H1 (cell line): ENCODE measurements at regions not wholly inside any gene's neighbourhood (a gene's known extent, or its start where the extent isn't known, plus 50 kb on each side); places are given as distances from the start of the nearest gene placed in this dataset.

Experiments used
- BCL11A ChIP-seq, 2 experiments: IDR thresholded peaks; one replicate each; pipeline ENCODE4 v1.6.1; 2011; ENCODE audit warnings: low read depth in 2 of 2, low read length in 2 of 2, mild to moderate bottlenecking in 2 of 2
- BRCA1 ChIP-seq: IDR thresholded peaks from 2 replicates; pipeline ENCODE4 v1.6.1; 2012; ENCODE audit warnings: low read depth, low read length, improper control_type of control experiment
- CBX5 ChIP-seq: fragments of 300-800, 300-1000 bp; sonication (generic); IDR thresholded peaks from 2 replicates; pipeline ENCODE4 v1.7.1; 2016; ENCODE audit warnings: antibody characterized with exemption, low read length, low read depth
- CREB1 ChIP-seq: IDR thresholded peaks from 2 replicates; pipeline ENCODE4 v1.6.1; 2012; ENCODE audit warnings: inconsistent platforms
- POLR2A ChIP-seq, 2 experiments: IDR thresholded peaks; 1 replicate in 1 of 2; 2 replicates in 1 of 2; pipeline ENCODE4 v1.6.1; 2011; ENCODE audit warnings: low read depth in 2 of 2, low read length in 2 of 2, mild to moderate bottlenecking in 2 of 2; ENCODE audit errors: control extremely low read depth in 1 of 2
- RAD21 ChIP-seq, 2 experiments: IDR thresholded peaks in 1 of 2; conservative IDR thresholded peaks in 1 of 2; 2 replicates each; pipeline ENCODE4 v1.6.1; 2011; ENCODE audit warnings: low read depth in 2 of 2, low read length in 2 of 2, improper control_type of control experiment in 1 of 2, inconsistent platforms in 1 of 2, mild to moderate bottlenecking in 1 of 2, moderate library complexity in 1 of 2
- SIX5 ChIP-seq: IDR thresholded peaks from 2 replicates; pipeline ENCODE4 v1.6.1; 2011; ENCODE audit warnings: mild to moderate bottlenecking, low read depth, low read length
- SP2 ChIP-seq: IDR thresholded peaks from 2 replicates; pipeline ENCODE4 v1.6.1; 2012; ENCODE audit warnings: mild to moderate bottlenecking, low read length, inconsistent platforms
- TEAD4 ChIP-seq: IDR thresholded peaks from 2 replicates; pipeline ENCODE4 v1.6.1; 2012; ENCODE audit warnings: low read depth, low read length, inconsistent platforms, mixed read lengths
- TF ChIP-seq, protein P1 (sequence below): fragments of 300-600 bp; sonication (generic); IDR thresholded peaks from 2 replicates; pipeline ENCODE4 v1.7.1; 2012; ENCODE audit warnings: low read length, moderate library complexity, mild to moderate bottlenecking, inconsistent platforms; ENCODE audit not compliant: insufficient replicate concordance
- TF ChIP-seq, protein P2 (sequence below), 3 experiments: IDR thresholded peaks; 1 replicate in 2 of 3; 2 replicates in 1 of 3; pipeline versions ENCODE4 v1.5.1 to v1.6.1; 2011; ENCODE audit warnings: low read length in 3 of 3, mild to moderate bottlenecking in 3 of 3, inconsistent platforms in 2 of 3, low read depth in 1 of 3, moderate library complexity in 1 of 3; ENCODE audit not compliant: insufficient read depth in 1 of 3; ENCODE audit errors: control extremely low read depth in 1 of 3

DNA sequence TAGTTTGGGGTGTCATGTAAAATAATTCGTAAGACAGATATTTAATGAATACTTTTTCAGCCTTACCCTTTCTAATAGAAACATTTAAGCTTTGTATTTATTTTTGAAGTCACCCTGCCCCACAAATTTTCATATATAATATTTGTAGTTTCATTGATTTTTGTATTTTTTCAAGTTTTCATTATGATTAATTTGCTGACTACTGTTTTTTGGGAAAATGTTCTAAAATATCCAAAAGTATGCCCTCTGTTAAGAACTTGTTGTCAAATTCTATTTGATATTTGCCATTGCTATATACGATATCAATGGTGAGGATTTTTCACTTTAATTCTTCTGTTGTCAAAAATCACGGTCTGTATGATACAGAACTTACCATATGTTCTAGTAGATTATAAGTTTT lies 793.9 kb upstream of the CITED2 start (continued):
- TF ChIP-seq, protein P1, sequence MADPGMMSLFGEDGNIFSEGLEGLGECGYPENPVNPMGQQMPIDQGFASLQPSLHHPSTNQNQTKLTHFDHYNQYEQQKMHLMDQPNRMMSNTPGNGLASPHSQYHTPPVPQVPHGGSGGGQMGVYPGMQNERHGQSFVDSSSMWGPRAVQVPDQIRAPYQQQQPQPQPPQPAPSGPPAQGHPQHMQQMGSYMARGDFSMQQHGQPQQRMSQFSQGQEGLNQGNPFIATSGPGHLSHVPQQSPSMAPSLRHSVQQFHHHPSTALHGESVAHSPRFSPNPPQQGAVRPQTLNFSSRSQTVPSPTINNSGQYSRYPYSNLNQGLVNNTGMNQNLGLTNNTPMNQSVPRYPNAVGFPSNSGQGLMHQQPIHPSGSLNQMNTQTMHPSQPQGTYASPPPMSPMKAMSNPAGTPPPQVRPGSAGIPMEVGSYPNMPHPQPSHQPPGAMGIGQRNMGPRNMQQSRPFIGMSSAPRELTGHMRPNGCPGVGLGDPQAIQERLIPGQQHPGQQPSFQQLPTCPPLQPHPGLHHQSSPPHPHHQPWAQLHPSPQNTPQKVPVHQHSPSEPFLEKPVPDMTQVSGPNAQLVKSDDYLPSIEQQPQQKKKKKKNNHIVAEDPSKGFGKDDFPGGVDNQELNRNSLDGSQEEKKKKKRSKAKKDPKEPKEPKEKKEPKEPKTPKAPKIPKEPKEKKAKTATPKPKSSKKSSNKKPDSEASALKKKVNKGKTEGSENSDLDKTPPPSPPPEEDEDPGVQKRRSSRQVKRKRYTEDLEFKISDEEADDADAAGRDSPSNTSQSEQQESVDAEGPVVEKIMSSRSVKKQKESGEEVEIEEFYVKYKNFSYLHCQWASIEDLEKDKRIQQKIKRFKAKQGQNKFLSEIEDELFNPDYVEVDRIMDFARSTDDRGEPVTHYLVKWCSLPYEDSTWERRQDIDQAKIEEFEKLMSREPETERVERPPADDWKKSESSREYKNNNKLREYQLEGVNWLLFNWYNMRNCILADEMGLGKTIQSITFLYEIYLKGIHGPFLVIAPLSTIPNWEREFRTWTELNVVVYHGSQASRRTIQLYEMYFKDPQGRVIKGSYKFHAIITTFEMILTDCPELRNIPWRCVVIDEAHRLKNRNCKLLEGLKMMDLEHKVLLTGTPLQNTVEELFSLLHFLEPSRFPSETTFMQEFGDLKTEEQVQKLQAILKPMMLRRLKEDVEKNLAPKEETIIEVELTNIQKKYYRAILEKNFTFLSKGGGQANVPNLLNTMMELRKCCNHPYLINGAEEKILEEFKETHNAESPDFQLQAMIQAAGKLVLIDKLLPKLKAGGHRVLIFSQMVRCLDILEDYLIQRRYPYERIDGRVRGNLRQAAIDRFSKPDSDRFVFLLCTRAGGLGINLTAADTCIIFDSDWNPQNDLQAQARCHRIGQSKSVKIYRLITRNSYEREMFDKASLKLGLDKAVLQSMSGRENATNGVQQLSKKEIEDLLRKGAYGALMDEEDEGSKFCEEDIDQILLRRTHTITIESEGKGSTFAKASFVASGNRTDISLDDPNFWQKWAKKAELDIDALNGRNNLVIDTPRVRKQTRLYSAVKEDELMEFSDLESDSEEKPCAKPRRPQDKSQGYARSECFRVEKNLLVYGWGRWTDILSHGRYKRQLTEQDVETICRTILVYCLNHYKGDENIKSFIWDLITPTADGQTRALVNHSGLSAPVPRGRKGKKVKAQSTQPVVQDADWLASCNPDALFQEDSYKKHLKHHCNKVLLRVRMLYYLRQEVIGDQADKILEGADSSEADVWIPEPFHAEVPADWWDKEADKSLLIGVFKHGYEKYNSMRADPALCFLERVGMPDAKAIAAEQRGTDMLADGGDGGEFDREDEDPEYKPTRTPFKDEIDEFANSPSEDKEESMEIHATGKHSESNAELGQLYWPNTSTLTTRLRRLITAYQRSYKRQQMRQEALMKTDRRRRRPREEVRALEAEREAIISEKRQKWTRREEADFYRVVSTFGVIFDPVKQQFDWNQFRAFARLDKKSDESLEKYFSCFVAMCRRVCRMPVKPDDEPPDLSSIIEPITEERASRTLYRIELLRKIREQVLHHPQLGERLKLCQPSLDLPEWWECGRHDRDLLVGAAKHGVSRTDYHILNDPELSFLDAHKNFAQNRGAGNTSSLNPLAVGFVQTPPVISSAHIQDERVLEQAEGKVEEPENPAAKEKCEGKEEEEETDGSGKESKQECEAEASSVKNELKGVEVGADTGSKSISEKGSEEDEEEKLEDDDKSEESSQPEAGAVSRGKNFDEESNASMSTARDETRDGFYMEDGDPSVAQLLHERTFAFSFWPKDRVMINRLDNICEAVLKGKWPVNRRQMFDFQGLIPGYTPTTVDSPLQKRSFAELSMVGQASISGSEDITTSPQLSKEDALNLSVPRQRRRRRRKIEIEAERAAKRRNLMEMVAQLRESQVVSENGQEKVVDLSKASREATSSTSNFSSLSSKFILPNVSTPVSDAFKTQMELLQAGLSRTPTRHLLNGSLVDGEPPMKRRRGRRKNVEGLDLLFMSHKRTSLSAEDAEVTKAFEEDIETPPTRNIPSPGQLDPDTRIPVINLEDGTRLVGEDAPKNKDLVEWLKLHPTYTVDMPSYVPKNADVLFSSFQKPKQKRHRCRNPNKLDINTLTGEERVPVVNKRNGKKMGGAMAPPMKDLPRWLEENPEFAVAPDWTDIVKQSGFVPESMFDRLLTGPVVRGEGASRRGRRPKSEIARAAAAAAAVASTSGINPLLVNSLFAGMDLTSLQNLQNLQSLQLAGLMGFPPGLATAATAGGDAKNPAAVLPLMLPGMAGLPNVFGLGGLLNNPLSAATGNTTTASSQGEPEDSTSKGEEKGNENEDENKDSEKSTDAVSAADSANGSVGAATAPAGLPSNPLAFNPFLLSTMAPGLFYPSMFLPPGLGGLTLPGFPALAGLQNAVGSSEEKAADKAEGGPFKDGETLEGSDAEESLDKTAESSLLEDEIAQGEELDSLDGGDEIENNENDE, result no peak
- no peak for TF ChIP-seq BCL11A (IDR thresholded peaks at IDR 0.05; ENCODE audit: low read depth in 2 of 2, low read length in 2 of 2)
- no peak for TF ChIP-seq BRCA1
- TF ChIP-seq SP2, result no peak
- TF ChIP-seq RAD21 (IDR thresholded peaks at IDR 0.05 in 1 of 2, conservative IDR thresholded peaks at IDR 0.05 in 1 of 2; ENCODE audit: low read depth in 2 of 2, low read length in 2 of 2), result no peak
- no peak for TF ChIP-seq POLR2A (IDR thresholded peaks at IDR 0.05; ENCODE audit: control extremely low read depth in 1 of 2, low read depth in 2 of 2, low read length in 2 of 2)
- TF ChIP-seq SIX5, result no peak
- TF ChIP-seq CBX5, result no peak
- TF ChIP-seq, protein P2, sequence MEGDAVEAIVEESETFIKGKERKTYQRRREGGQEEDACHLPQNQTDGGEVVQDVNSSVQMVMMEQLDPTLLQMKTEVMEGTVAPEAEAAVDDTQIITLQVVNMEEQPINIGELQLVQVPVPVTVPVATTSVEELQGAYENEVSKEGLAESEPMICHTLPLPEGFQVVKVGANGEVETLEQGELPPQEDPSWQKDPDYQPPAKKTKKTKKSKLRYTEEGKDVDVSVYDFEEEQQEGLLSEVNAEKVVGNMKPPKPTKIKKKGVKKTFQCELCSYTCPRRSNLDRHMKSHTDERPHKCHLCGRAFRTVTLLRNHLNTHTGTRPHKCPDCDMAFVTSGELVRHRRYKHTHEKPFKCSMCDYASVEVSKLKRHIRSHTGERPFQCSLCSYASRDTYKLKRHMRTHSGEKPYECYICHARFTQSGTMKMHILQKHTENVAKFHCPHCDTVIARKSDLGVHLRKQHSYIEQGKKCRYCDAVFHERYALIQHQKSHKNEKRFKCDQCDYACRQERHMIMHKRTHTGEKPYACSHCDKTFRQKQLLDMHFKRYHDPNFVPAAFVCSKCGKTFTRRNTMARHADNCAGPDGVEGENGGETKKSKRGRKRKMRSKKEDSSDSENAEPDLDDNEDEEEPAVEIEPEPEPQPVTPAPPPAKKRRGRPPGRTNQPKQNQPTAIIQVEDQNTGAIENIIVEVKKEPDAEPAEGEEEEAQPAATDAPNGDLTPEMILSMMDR (IDR thresholded peaks at IDR 0.05; ENCODE audit: control extremely low read depth in 1 of 3, insufficient read depth in 1 of 3, low read depth in 1 of 3, low read length in 3 of 3), result no peak
- no peak for TF ChIP-seq TEAD4
- TF ChIP-seq CREB1, result no peak
